GM21367 (cell line): ENCODE measurements at regions not wholly inside any gene's neighbourhood (a gene's known extent, or its start where the extent isn't known, plus 50 kb on each side); places are given as distances from the start of the nearest gene placed in this dataset.

Experiments
- ATAC-seq: cut with Tn5 transposase; IDR thresholded peaks from one replicate; pipeline ENCODE4 v1.9.1; 2021; ENCODE audit not compliant: unreplicated experiment

- no peak for ATAC-seq
Observed at GRCh38 chr5:163383754-163384153, 53.6 kb upstream of the CCNG1 start.

GRCh38 chr5:163384669-163385068 lies 52.7 kb upstream of the CCNG1 start:
- no peak for ATAC-seq

GRCh38 chr5:163385271-163385670 lies 52.1 kb upstream of the CCNG1 start:
- no peak for ATAC-seq

GRCh38 chr5:163385824-163386223 lies 51.6 kb upstream of the CCNG1 start:
- ATAC-seq: no peak

GRCh38 chr5:163386352-163386751 lies 51.0 kb upstream of the CCNG1 start:
- ATAC-seq: no peak

GRCh38 chr5:163387589-163388343 lies 49.6 kb upstream of the CCNG1 start:
- no peak for ATAC-seq
